GM19452 (cell line): ENCODE measurements at regions not wholly inside any gene's neighbourhood (a gene's known extent, or its start where the extent isn't known, plus 50 kb on each side); places are given as distances from the start of the nearest gene placed in this dataset.
"Not testable (repeated sequence)": the region's sequence is repeated elsewhere in the genome, so short reads cannot be mapped to it uniquely, and the experiment has no call there.

Experiments used
- ATAC-seq: cut with Tn5 transposase; IDR thresholded peaks from one replicate; pipeline ENCODE4 v1.9.1; 2021; ENCODE audit not compliant: unreplicated experiment

- no peak for ATAC-seq
Measured at GRCh38 chr4:189547559-189547958, 393.1 kb upstream of the FRG1 start.

- ATAC-seq: no peak
Measured at GRCh38 chr4:189548484-189549125, 392.1 kb upstream of the FRG1 start.

- ATAC-seq: not testable (repeated sequence)
Measured at GRCh38 chr4:189551931-189552670, 388.6 kb upstream of the FRG1 start.

DNA sequence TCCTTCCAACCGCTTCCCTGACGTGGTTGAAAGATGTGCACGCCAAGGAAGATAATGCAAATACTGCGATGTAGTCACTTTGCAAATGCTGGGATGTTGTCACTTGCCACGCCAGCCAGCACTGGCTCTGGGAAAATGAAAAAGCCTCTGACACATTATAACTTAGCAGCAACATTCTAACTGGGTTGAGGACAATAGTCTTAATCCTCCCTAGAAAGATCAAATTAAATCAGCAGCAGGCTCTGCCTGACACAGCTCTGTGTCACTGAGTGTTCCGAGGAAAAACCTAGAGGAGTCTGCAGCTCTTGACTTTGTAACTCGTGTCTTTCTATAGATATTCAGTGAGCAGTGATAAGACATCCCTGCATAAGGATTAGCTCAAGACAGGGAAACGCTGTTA lies 380.1 kb upstream of the FRG1 start:
- ATAC-seq: not testable (repeated sequence)

GRCh38 chr4:189563751-189564150 lies 376.9 kb upstream of the FRG1 start:
- ATAC-seq: not testable (repeated sequence)

- not testable (repeated sequence) for ATAC-seq
Measured at GRCh38 chr4:189566271-189566670, 374.4 kb upstream of the FRG1 start.

- not testable (repeated sequence) for ATAC-seq
Measured at GRCh38 chr4:189566900-189567299, 373.8 kb upstream of the FRG1 start.

DNA sequence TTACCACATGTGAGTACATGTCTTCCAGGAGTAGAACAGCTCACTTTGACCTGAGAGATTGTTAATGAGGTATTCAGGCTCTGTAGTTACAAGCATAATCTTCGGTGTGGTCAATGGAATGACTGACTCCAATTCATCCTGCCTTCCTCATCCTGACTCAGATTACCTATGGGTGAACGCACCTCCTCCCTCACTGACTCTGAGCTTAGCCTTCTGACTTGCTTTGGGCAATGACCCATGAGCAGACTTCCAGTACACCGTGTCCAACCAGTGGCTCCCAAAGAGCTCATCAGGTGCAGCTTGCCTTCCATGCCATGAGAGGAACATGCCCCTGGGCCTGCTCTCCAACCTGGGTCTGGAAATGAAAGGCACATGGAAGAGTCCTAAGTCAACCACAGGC lies 361.0 kb upstream of the FRG1 start:
- not testable (repeated sequence) for ATAC-seq

DNA sequence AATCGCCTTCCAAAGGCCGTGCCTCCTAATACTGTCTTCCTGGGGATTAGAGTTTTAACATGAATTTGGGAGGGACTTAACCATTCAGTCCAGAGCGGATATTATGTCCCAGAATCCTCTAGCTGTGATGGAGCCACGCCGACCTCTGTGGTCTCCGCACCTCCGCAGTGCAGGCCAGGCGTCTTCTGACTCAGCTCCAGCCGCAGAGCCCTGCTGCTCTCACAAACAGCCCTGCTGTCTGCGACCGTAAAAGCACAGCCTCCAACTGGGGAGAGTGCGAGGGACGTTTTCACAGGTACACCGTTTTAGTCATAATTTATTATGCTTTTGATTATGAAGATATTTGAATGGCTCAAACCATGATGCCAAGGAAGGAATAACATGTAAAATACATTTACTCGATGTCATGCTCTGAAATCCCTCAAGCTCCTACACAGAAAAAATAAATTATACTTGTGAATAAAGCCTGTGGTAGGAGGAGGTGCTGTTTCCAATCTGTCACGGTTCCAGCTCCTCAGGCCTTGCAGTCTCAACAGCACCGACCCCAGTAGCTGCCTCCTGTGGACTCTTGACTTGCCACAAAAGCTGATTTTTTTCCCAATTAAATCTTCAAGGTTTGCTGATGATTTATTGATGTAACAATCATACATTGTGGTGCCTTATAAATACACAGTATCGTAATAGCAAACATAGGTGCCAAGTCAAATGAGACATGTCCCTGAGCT lies 353.6 kb upstream of the FRG1 start:
- not testable (repeated sequence) for ATAC-seq

DNA sequence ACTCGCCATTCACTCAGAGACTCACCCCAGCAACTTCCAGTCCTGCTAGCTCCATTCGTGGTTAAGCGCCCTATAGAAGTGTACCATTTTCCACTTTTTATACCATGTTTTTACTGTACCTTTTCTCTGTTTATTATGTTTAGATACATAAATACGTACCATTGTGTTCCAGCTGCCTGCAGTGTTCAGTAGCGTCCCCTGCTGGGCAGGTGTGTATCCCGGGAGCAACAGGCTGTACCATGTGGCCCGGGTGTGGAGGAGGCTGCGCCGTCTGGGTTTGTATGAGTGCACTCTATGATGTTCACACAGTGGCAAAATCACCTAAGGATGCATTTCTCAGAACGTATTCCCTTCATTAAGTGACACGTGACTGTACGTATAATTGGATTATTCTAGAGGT lies 351.5 kb upstream of the FRG1 start:
- ATAC-seq: not testable (repeated sequence)

- no peak for ATAC-seq
Measured at GRCh38 chr4:189592890-189593289, 347.8 kb upstream of the FRG1 start.

- no peak for ATAC-seq
Measured at GRCh38 chr4:189597341-189597740, 343.3 kb upstream of the FRG1 start.

GRCh38 chr4:189600264-189600663 lies 340.4 kb upstream of the FRG1 start:
- no peak for ATAC-seq

DNA sequence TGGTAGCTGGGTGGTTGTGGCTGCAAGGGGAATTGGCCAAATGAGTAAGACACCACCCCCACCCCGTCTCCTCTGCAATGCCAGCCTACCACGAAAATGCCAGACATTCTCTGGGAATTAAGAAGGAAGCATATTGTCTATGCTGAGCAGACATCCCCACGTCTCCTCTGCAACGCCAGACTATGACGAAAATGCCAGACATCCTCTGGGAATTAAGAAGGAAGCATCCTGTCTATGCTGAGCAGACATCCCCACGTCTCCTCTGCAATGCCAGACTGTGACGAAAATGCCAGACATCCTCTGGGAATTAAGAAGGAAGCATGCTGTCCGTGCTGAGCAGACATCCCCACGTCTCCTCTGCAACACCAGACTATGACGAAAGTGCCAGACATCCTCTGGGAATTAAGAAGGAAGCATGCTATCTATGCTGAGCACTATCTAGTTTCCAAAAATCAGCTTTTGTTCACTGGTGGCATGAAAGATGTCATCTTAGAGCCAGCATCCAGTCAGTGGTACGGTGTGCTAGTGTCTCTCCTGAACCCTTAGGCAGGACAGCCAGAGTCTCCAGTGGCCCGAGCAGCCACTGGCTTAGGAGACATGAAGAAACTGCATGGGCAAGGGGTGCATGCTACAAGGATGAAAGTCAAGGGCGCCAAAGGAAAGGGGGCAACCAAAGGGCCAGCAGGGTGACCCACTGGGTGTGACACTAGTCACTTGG lies 339.8 kb upstream of the FRG1 start:
- ATAC-seq: no peak

GRCh38 chr4:189602827-189603226 lies 337.8 kb upstream of the FRG1 start:
- ATAC-seq: not testable (repeated sequence)

GRCh38 chr4:189610571-189610970 lies 330.1 kb upstream of the FRG1 start:
- ATAC-seq: not testable (repeated sequence)

GRCh38 chr4:189613207-189613606 lies 327.5 kb upstream of the FRG1 start:
- ATAC-seq: no peak

- no peak for ATAC-seq
Measured at GRCh38 chr4:189615217-189615663, 325.4 kb upstream of the FRG1 start.

DNA sequence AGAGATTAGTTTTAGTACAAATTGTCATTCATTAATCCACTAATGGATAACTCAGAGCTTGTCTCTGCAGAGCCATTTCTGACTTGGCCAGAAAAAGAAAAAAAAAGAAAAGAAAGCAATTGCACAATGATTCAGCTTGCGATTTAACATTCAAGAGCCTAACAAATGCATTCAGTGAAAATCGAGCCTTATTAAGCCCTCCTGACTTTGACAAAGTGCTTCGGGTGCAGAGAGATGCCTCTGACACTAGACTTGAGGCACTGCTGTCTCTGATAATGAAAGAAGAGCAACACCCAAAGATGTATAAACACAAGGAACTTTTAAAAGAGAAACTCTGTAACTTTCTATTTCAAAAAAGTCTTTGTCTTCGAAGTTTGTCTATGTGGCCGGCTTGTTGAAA lies 322.9 kb upstream of the FRG1 start:
- not testable (repeated sequence) for ATAC-seq

- not testable (repeated sequence) for ATAC-seq
Measured at GRCh38 chr4:189619441-189620250, 321.0 kb upstream of the FRG1 start.
